PC-3 (cell line): ENCODE measurements at regions not wholly inside any gene's neighbourhood (a gene's known extent, or its start where the extent isn't known, plus 50 kb on each side); places are given as distances from the start of the nearest gene placed in this dataset.

Experiments used
- EZH2 ChIP-seq: fragments of 300-600 bp; sonication (generic); IDR thresholded peaks from one replicate; pipeline ENCODE4 v1.6.1; 2017; ENCODE audit warnings: antibody characterized with exemption, mild to moderate bottlenecking, low read length; ENCODE audit not compliant: unreplicated experiment
- EZH2phosphoT487 ChIP-seq: fragments of 300-600 bp; sonication (generic); IDR thresholded peaks from 2 replicates; pipeline ENCODE4 v1.6.1; 2018; ENCODE audit warnings: mild to moderate bottlenecking, antibody characterized with exemption, low read length, borderline replicate concordance
- TF ChIP-seq, protein P1 (sequence below): fragments of 300-600 bp; sonication (generic); conservative IDR thresholded peaks from 2 replicates; pipeline ENCODE4 v1.5.1; 2017; ENCODE audit warnings: antibody characterized with exemption, low read depth, mild to moderate bottlenecking, low read length

GRCh38 chr18:30404422-30404821 is 638.1 kb downstream of the DSC3 start:
- TF ChIP-seq, protein P1, sequence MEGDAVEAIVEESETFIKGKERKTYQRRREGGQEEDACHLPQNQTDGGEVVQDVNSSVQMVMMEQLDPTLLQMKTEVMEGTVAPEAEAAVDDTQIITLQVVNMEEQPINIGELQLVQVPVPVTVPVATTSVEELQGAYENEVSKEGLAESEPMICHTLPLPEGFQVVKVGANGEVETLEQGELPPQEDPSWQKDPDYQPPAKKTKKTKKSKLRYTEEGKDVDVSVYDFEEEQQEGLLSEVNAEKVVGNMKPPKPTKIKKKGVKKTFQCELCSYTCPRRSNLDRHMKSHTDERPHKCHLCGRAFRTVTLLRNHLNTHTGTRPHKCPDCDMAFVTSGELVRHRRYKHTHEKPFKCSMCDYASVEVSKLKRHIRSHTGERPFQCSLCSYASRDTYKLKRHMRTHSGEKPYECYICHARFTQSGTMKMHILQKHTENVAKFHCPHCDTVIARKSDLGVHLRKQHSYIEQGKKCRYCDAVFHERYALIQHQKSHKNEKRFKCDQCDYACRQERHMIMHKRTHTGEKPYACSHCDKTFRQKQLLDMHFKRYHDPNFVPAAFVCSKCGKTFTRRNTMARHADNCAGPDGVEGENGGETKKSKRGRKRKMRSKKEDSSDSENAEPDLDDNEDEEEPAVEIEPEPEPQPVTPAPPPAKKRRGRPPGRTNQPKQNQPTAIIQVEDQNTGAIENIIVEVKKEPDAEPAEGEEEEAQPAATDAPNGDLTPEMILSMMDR = no peak
- TF ChIP-seq EZH2phosphoT487 = no peak
- TF ChIP-seq EZH2 = no peak
